GM18520 (cell line): ENCODE measurements at regions not wholly inside any gene's neighbourhood (a gene's known extent, or its start where the extent isn't known, plus 50 kb on each side); places are given as distances from the start of the nearest gene placed in this dataset.
"Not testable (repeated sequence)": the region's sequence is repeated elsewhere in the genome, so short reads cannot be mapped to it uniquely, and the experiment has no call there.

Experiments used
- ATAC-seq: cut with Tn5 transposase; IDR thresholded peaks from one replicate; pipeline ENCODE4 v1.9.1; 2021; ENCODE audit not compliant: unreplicated experiment

- no peak for ATAC-seq
These were observed 105.1 kb downstream of the OXSM start for GRCh38 chr3:25895031-25895430.

- ATAC-seq = no peak
These were observed 105.6 kb downstream of the OXSM start for GRCh38 chr3:25895443-25895842.

DNA sequence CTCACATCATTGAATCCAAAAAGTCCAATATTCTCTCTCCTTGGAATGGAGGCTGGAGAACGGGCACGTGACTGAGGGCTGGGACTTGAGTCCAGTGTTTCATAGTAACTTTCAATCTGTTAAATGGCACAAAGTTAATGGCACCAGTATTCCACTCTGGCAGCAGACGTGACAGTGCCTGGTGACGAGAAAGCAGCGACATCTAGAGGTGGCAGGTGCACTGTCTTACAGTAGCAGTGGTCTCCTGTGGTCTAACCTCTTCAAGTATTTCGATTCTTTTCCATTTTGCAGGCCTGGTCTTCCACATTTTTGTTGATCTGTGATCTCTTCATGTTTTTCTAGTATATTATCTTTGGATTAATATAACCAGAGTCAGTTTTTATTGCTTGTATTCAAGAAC lies 107.1 kb downstream of the OXSM start:
- ATAC-seq = no peak

GRCh38 chr3:25899352-25900101 lies 109.6 kb downstream of the OXSM start:
- no peak for ATAC-seq

GRCh38 chr3:25900161-25900560 lies 110.3 kb downstream of the OXSM start:
- no peak for ATAC-seq

- no peak for ATAC-seq
These were observed 111.9 kb downstream of the OXSM start for GRCh38 chr3:25901796-25902195.

- ATAC-seq = no peak
These were observed 112.7 kb downstream of the OXSM start for GRCh38 chr3:25902586-25902985.

- ATAC-seq = no peak
These were observed 113.7 kb downstream of the OXSM start for GRCh38 chr3:25903371-25904129.

- ATAC-seq = no peak
These were observed 114.3 kb downstream of the OXSM start for GRCh38 chr3:25904206-25904605.

- ATAC-seq = no peak
These were observed 116.4 kb downstream of the OXSM start for GRCh38 chr3:25906132-25906906.

DNA sequence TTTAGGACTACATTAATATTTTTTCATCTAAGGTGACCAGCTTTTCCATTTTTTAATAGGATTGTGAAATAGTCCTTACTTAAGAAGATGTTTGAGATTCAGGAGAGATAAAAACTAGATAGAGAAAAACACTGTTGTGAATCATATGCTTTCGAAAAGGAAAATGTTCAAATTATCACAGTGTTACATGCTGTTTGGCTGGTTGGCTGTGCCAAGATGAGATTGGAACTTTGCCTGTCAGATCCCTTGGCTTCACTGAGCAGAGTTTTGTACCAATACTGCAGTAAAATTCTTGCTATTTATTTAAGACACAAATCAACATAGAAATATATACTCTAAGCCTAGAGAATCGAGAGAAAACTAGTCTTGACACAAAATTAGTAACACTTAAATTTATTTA lies 117.2 kb downstream of the OXSM start:
- no peak for ATAC-seq

- no peak for ATAC-seq
These were observed 120.2 kb downstream of the OXSM start for GRCh38 chr3:25910105-25910504.

DNA sequence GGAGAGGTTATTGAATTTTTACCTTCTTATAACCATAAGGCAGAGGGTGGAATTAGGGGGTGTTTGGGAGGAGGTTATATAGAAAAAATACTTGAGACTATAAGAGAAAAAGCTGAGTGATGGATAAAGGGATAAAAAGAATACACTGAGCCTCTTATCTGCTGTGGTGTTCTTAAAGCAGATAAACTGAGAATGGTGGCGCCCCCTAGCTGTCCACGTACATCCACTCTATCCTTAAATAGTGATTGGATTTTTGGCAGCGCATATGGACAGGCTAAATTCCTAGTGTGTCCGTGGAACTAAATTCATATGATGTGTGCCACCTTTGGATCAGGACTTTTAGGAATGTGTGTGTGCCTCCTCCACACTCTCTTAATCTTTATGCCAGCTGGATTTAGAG lies 121.1 kb downstream of the OXSM start:
- ATAC-seq = no peak

- ATAC-seq = no peak
These were observed 121.8 kb downstream of the OXSM start for GRCh38 chr3:25911525-25912295.

GRCh38 chr3:25913179-25913578 lies 123.3 kb downstream of the OXSM start:
- no peak for ATAC-seq

DNA sequence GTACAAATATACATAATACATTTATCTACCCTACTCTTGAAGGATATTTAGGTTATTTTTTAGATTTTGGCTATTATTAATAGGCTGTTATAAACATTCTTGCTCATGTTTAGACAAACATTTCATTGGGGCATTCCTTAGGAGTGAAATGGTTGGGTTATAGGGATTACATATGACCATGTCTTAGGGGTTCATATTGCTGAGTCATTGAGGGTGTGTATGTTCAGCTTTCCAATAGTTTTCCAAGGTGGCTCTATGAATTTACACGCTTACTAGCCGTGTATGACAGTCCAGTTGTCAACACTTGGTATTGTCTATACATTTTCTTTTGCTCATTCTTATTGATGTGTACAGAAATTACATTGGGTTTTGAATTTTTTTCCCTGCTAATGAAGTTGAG lies 125.8 kb downstream of the OXSM start:
- ATAC-seq = no peak

GRCh38 chr3:25916321-25916720 lies 126.4 kb downstream of the OXSM start:
- no peak for ATAC-seq

DNA sequence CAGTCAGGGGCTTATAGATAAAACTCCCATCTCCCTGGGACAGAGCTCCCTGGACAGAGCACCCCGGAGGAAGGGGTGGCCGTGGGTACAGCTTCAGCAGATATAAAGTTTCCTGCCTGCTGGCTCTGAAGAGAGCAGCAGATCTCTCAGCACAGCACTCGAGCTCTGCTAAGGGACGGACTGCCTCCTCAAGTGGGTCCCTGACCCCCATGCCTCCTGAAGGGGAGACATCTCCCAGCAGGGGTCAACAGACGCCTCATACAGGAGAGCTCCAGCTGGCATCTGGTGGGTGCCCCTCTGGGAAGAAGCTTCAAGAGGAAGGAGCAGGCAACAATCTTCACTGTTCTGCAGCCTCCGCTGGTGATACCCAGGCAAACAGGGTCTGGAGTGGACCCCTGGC lies 142.1 kb downstream of the OXSM start:
- not testable (repeated sequence) for ATAC-seq

GRCh38 chr3:25938566-25939325 lies 148.9 kb downstream of the OXSM start:
- no peak for ATAC-seq

DNA sequence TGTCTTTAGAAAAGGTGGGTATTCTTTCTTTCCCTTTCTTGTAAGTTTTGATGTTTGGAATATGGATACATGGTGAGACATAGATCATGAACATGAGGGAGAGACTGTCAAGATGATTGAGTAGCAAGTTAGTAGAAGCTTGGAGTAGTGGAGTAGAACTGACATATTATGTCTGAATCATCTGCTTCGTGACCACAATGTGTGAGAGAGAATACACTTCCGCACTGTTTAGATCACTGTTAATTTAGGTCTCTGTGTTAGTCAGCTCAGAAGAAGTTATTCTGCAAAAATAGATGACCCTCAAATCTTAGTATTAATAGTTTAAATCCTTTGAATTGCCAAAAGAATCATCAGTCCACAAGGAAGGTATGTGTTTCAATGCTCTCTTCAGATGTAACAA lies 151.0 kb downstream of the OXSM start:
- ATAC-seq = no peak
